Calu3 (cell line): ENCODE measurements at regions not wholly inside any gene's neighbourhood (a gene's known extent, or its start where the extent isn't known, plus 50 kb on each side); places are given as distances from the start of the nearest gene placed in this dataset.

ENCODE experiments used
- BruUV-seq: library from RNA; stranded (reverse); fragments of 400-500 nt; replicated peaks from 2 replicates; lab custom pipeline; 2021; lab: Mats Ljungman, UMichigan
- CTCF ChIA-PET: fragments of 300-600 bp; sonication (Branson Sonifier 250); formaldehyde crosslinking; loops from one replicate; lab custom pipeline; 2022; ENCODE audit warnings: antibody characterized with exemption; lab: Charles Lee
- DNase-seq: peaks from one replicate; pipeline ENCODE4 v3.0.0; 2022
- H3K27ac Mint-ChIP-seq: one replicate; pipeline ENCODE4 v1.8.0; 2022; ENCODE audit warnings: mixed read lengths; ENCODE audit not compliant: unreplicated experiment
- H3K27me3 Mint-ChIP-seq: one replicate; pipeline ENCODE4 v1.8.0; 2022; ENCODE audit warnings: mixed read lengths; ENCODE audit not compliant: unreplicated experiment
- H3K36me3 Mint-ChIP-seq: one replicate; pipeline ENCODE4 v1.8.0; 2022; ENCODE audit warnings: mild to moderate bottlenecking, moderate library complexity, mixed read lengths; ENCODE audit not compliant: insufficient read depth, unreplicated experiment
- H3K4me1 Mint-ChIP-seq: one replicate; pipeline ENCODE4 v1.8.0; 2022; ENCODE audit warnings: mild to moderate bottlenecking, low read depth, mixed read lengths; ENCODE audit not compliant: unreplicated experiment
- H3K4me3 Mint-ChIP-seq: one replicate; pipeline ENCODE4 v1.8.0; 2022; ENCODE audit warnings: mild to moderate bottlenecking, low read depth, moderate library complexity, mixed read lengths; ENCODE audit not compliant: unreplicated experiment
- H3K9me3 Mint-ChIP-seq: one replicate; pipeline ENCODE4 v1.8.0; 2022; ENCODE audit warnings: low read depth, mixed read lengths; ENCODE audit not compliant: unreplicated experiment
- CTCF ChIP-seq: fragments of 200-600 bp; IDR thresholded peaks from one replicate; pipeline ENCODE4 v1.8.0; 2022; ENCODE audit warnings: antibody characterized with exemption; ENCODE audit not compliant: unreplicated experiment
- intact Hi-C: fragments of 100-400 bp; cut with micrococcal nuclease; formaldehyde crosslinking; loops from one replicate; pipeline ENCODE4 v1.10.0; 2022; ENCODE audit not compliant: unreplicated experiment

GRCh38 chr18:10233082-10233875, 221.2 kb upstream of the APCDD1 start:
- TF ChIP-seq CTCF, result no peak
- Mint-ChIP-seq H3K4me1 (no peaks in the 10 kb centered on the region), H3K27me3 (peaks cover 15% of the 10 kb centered on the region), H3K36me3 (no peaks in the 10 kb centered on the region), H3K4me3 (no peak overlapping the region), H3K27ac (no peak overlapping the region), H3K9me3 (peaks cover 8% of the 10 kb centered on the region)
- no TSS peak for BruUV-seq
- no peak for DNase-seq
- CTCF ChIA-PET, result no interaction called here
- intact Hi-C loops, result no loop called here

- peaks cover 8% of the 10 kb centered on the region for H3K9me3 Mint-ChIP-seq
- no peak overlapping the region for H3K4me3 Mint-ChIP-seq
- H3K4me1 Mint-ChIP-seq, result no peaks in the 10 kb centered on the region
- CTCF ChIA-PET, result no interaction called here
- no TSS peak for BruUV-seq
- H3K36me3 Mint-ChIP-seq, result no peaks in the 10 kb centered on the region
- intact Hi-C loops, result no loop called here
- DNase-seq, result no peak
- TF ChIP-seq CTCF, result no peak
- H3K27ac Mint-ChIP-seq, result no peak overlapping the region
- H3K27me3 Mint-ChIP-seq, result peaks cover 15% of the 10 kb centered on the region
Measured at GRCh38 chr18:10234281-10234680, 220.2 kb upstream of the APCDD1 start.

GRCh38 chr18:10234912-10235660, 219.3 kb upstream of the APCDD1 start:
- peaks cover 15% of the 10 kb centered on the region for H3K27me3 Mint-ChIP-seq
- no peaks in the 10 kb centered on the region for H3K36me3 Mint-ChIP-seq
- intact Hi-C loops, result no loop called here
- BruUV-seq, result no TSS peak
- CTCF ChIA-PET, result no interaction called here
- no peak overlapping the region for H3K27ac Mint-ChIP-seq
- no peak for DNase-seq
- peaks cover 8% of the 10 kb centered on the region for H3K9me3 Mint-ChIP-seq
- H3K4me3 Mint-ChIP-seq, result no peak overlapping the region
- no peaks in the 10 kb centered on the region for H3K4me1 Mint-ChIP-seq
- no peak for TF ChIP-seq CTCF

- intact Hi-C loops, result no loop called here
- H3K27ac Mint-ChIP-seq, result no peak overlapping the region
Measured at GRCh38 chr18:10235661-10235952, 218.8 kb upstream of the APCDD1 start.

More at GRCh38 chr18:10235661-10235952, 218.8 kb upstream of the APCDD1 start:
- Mint-ChIP-seq H3K36me3 (no peaks in the 10 kb centered on the region), H3K4me3 (no peak overlapping the region), H3K27me3 (peaks cover 20% of the 10 kb centered on the region), H3K4me1 (no peaks in the 10 kb centered on the region), H3K9me3 (peaks cover 8% of the 10 kb centered on the region)
- no TSS peak for BruUV-seq
- no peak for DNase-seq
- CTCF ChIA-PET, result no interaction called here
- no peak for TF ChIP-seq CTCF
